ENCODE measurements at regions not wholly inside any gene's neighbourhood (a gene's known extent, or its start where the extent isn't known, plus 50 kb on each side); places are given as distances from the start of the nearest gene placed in this dataset.

DNA sequence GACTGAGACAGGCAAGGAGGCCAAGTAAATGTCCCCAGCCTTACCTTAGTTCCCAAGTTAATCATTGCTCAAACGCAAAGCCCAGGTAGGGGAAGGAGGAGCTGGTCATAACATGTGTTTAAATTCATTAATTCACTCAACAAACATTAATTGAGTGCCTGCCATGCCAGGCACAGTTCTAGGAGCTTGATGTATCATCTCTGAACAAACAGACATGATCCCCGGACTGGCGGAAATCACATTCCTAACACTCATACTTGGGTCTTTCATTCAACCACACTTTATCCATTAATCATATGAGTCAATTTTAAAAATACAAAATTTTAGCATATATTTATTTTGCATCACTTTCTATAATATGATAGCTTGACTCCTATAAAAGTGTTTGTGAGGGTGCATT, 335.3 kb upstream of the NOCT start (continued):
- TF ChIP-seq MAFK (IDR thresholded peaks at IDR 0.05; ENCODE audit: low read depth, low read length) = no peak
- TF ChIP-seq BHLHE40 (IDR thresholded peaks at IDR 0.05; ENCODE audit: low read depth, low read length) = no peak
- TF ChIP-seq POLR2A (IDR thresholded peaks at IDR 0.05; ENCODE audit: low read depth, low read length) = no peak
- no peak for TF ChIP-seq MAZ (IDR thresholded peaks at IDR 0.05; ENCODE audit: borderline replicate concordance, low read depth, low read length)
- TF ChIP-seq NFE2L2 (IDR thresholded peaks at IDR 0.05; ENCODE audit: low read depth, low read length) = no peak

GRCh38 chr4:138678985-138679746, 336.4 kb upstream of the NOCT start:
- H2AFZ ChIP-seq (replicated peaks; ENCODE audit: low read length, poor library complexity) = no peak overlapping the region
- no peak for DNase-seq
- H3K27me3 ChIP-seq (ENCODE audit: control insufficient read depth, insufficient read depth, low read length) = no peaks in the 10 kb centered on the region
- dilution Hi-C loops (cut with HindIII; ENCODE audit: low sequenced_read_pairs, unreplicated experiment) = no loop called here
- H3K18ac ChIP-seq (ENCODE audit: low read depth, low read length) = no peak overlapping the region
- no peak overlapping the region for H2AK5ac ChIP-seq (ENCODE audit: low read depth, low read length)
- H2BK120ac ChIP-seq (ENCODE audit: low read depth, low read length) = no peak overlapping the region; the same call in 1 of the 2 replicates
- no peaks in the 10 kb centered on the region for H3K9me1 ChIP-seq (ENCODE audit: insufficient read depth, low read length)
- no peaks in the 10 kb centered on the region for H3K36me3 ChIP-seq (ENCODE audit: control insufficient read depth, insufficient read depth, low read length)
- no TSS peak for BruUV-seq (replicated peaks)
- H3K4ac ChIP-seq (ENCODE audit: low read depth, low read length) = 0 out of 2 replicates have a peak overlapping the region, but pooled peaks have one; percentile 15
- no peak overlapping the region for H4K5ac ChIP-seq (ENCODE audit: low read depth, low read length)
- no peaks in the 10 kb centered on the region for H4K20me1 ChIP-seq (ENCODE audit: insufficient read depth, low read length)
- H3K23ac ChIP-seq (ENCODE audit: low read depth, low read length) = no peak overlapping the region
- no peak overlapping the region for H3K9ac ChIP-seq (ENCODE audit: low read depth, low read length)
- no peak overlapping the region for H3K56ac ChIP-seq (ENCODE audit: extremely low read depth, insufficient read depth, low read length)
- H3K79me1 ChIP-seq (ENCODE audit: low read depth in 1 of 2, low read length in 2 of 2) = no peaks in the 10 kb centered on the region
- no peak overlapping the region for H3K4me3 ChIP-seq (ENCODE audit: insufficient read depth, low read depth, low read length)
- H4K8ac ChIP-seq (ENCODE audit: low read depth in 2 of 2, low read length in 2 of 2) = no peak overlapping the region
- no peak for ATAC-seq (ENCODE audit: low read depth)
- H2BK15ac ChIP-seq (ENCODE audit: low read depth, low read length) = peak overlapping the region; percentile 0; the same call in 1 of the 3 replicates
- TF ChIP-seq MAFK (IDR thresholded peaks at IDR 0.05; ENCODE audit: low read depth, low read length) (no peak), NFE2L2 (IDR thresholded peaks at IDR 0.05; ENCODE audit: low read depth, low read length) (no peak), MXI1 (IDR thresholded peaks at IDR 0.05; ENCODE audit: borderline replicate concordance, low read depth, low read length) (no peak)
- TF ChIP-seq, protein P1, sequence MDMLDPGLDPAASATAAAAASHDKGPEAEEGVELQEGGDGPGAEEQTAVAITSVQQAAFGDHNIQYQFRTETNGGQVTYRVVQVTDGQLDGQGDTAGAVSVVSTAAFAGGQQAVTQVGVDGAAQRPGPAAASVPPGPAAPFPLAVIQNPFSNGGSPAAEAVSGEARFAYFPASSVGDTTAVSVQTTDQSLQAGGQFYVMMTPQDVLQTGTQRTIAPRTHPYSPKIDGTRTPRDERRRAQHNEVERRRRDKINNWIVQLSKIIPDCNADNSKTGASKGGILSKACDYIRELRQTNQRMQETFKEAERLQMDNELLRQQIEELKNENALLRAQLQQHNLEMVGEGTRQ (IDR thresholded peaks at IDR 0.05; ENCODE audit: low read depth, low read length) = no peak
- CTCF ChIA-PET = interaction anchor here (3.1 kb wide), 1 partner anchor 192 kb away, joined by 17 read pairs; no protein-coding TSS in a partner anchor
- peak overlapping the region; percentile 11; the same call in 1 of the 2 replicates for H4K91ac ChIP-seq (ENCODE audit: insufficient read depth, low read depth, low read length)
- no peak overlapping the region for H2AK9ac ChIP-seq (replicated peaks; ENCODE audit: low read depth, low read length, poor library complexity)
- intact Hi-C loops (cut with micrococcal nuclease) = no loop called here
- POLR2A ChIA-PET (ENCODE audit: unreplicated experiment) = no interaction called here
- WGBS, 2 experiments (ENCODE audit: extremely low coverage in 2 of 2, insufficient read length in 1 of 2) = 92% methylated on average over 2 of the region's 10 CpGs; no CpG with 5 or more reads in 1 of the 2 experiments
- peaks cover 2% of the 10 kb centered on the region for H3K4me1 ChIP-seq (ENCODE audit: control insufficient read depth, insufficient read depth, low read length)
- H3K4me2 ChIP-seq (ENCODE audit: low read depth, low read length) = no peak overlapping the region
- H3K27ac ChIP-seq (ENCODE audit: insufficient read depth, low read length) = no peak overlapping the region
- H3K14ac ChIP-seq (replicated peaks; ENCODE audit: low read depth, low read length) = no peak overlapping the region
- peaks cover 2% of the 10 kb centered on the region; the same call in 1 of the 2 replicates for H3K9me3 ChIP-seq (ENCODE audit: control insufficient read depth, insufficient read depth, low read length)
- H2BK20ac ChIP-seq (ENCODE audit: low read depth, low read length) = no peak overlapping the region; the same call in 1 of the 2 replicates
- in situ Hi-C loops (cut with MboI; ENCODE audit: low sequenced_read_pairs) = loop anchor here (25.0 kb wide), 3 partner anchors 867 to 1542 kb away; partner anchors contain the start of gene PCDH18
- no peak overlapping the region for H2BK5ac ChIP-seq (ENCODE audit: low read depth, low read length, poor library complexity, severe bottlenecking)
